Tongue (tissue), 1 donor: ENCODE measurements at regions not wholly inside any gene's neighbourhood (a gene's known extent, or its start where the extent isn't known, plus 50 kb on each side); places are given as distances from the start of the nearest gene placed in this dataset.
"Not testable (repeated sequence)": the region's sequence is repeated elsewhere in the genome, so short reads cannot be mapped to it uniquely, and the experiment has no call there.

ENCODE experiments used
- DNase-seq: peaks from one replicate; pipeline ENCODE4 v3.0.0-alpha.2; 2015

GRCh38 chrX:55981603-55982002, 250.6 kb upstream of the KLF8 start:
- DNase-seq, result no peak

DNA sequence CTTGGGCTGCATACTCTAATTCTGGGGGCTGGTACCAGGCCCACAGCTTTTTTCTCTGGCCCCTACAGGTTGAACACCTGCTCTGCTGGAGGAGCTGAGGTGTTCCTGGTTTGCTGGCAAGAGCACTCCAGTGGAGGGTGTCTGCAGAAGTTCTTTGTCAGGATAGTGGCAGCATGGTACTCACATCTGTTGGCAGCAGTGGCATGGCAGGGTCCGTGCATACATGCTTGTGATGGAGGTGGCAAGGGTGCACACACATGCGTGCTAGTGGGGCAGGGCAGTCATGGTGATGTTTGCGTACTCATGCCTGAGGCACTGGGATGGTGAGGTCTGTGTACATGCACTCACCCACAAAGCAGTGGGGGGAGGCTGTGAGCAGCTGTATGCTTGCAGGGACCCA, 235.5 kb upstream of the KLF8 start:
- no peak for DNase-seq

DNA sequence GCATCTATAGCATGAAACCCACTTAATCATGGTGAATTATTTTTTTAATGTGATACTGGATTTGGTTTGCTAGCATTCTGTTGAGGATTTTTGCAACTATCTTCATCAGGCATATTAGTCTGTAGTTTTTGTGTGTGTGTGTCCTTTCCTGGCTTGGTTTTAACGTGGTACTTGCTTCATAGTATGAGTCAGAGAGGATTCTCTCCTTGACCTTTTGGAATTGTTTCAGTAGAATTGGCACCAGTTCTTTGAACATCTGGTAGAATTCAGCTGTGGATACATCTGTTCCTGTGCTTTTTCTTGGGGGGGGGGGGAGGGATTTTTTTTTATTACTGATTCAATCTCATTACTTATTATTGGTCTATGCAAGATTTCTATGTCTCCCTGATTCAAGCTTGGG, 232.0 kb upstream of the KLF8 start:
- peak; percentile 17 for DNase-seq

DNA sequence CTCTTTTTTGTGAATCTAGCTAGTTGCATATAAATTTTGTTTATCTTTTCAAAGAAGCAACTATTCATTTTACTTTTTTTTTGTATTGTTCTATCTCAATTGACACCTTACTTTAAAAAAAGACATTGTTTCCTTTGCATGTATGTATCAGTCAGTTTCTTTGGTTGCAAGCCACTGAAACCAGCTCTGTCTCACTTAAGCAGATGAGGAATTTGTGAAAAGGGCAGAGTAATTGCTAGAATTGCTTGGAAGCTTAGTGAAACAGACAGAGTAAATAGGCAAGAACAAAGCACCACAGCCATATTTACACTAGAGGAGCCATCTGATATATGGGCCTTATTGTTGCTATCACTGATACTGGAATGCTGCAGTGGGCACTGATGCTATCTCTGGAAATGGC, 231.4 kb upstream of the KLF8 start:
- no peak for DNase-seq

- no peak for DNase-seq
These were observed 206.1 kb upstream of the KLF8 start for GRCh38 chrX:56025872-56026571.

DNA sequence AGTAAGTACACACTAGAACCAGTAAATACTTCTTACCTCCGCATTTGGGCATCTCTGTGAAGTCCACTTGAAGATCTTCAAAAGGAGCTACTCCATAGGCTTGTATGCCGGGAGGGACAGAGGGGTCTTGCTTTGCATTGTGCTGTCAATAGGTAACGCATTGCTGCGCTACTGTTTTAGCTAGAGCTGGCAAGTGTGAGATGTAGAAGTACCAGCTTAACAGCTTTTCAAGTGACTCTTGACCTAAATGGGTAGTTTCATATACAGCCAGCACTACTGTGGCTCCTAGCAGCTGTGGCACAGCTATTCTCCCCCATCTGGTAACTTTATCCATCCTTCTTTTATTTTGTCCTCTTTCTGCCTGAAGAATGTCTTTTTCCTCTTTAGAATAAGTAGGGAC, 205.3 kb upstream of the KLF8 start:
- no peak for DNase-seq

DNA sequence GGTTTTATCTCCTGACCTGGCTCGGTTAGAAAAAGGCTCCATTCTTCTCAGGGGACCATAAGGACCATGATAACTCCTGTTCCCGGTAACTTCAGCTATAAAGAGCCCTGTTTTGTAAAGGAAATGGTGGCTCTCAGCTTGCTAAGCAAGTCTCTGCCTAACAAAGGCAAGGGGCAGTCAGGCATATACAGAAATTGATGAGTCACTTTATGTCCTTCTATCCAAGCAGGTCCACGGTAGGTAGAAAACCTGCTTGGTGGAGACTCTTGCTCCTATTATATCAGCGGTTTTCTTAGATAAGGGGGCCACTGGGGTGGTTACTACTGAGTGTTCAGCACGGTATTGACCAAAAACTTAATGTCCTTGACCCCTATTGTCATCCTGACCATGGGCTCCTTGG, 203.0 kb upstream of the KLF8 start:
- DNase-seq, result no peak

DNA sequence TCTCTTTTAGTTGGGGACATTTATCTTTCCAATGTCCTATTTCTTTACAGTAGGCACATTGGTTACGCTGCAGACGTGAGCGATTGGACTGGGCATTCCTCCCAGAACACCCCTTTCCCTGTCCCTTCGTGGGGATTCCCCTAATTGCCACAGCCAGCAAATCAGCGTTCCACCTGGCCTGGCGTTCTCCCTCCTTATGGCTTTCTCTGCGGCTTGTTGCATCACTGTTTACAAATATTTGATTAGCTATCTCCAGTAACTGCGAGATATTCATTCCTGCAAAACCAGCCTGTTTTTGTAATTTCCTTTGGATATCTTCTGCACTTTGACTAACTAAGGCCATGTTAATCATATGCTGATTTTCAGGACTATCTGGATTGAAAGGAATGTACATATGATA, 202.5 kb upstream of the KLF8 start:
- no peak for DNase-seq

DNA sequence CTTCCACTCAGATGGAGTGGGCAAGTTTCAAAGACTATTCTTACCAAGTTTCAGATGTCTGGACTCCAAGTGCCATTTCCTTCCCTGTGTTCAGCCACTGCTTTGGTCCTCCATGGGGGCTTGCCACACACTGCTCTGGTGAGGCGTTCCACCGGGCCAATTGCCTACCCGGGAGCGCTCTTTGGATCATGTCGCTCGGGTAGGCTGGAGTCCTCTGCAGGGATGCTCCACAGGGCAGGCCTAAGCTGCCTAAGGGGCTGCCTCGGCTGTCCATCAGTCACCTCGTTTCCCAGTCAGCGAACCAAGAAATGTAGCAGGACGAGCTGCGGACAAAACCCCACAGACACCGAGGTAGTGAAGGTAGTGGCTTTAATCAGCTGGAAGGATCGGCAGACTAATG, 200.7 kb upstream of the KLF8 start:
- no peak for DNase-seq

- no peak for DNase-seq
These were observed 198.5 kb upstream of the KLF8 start for GRCh38 chrX:56033495-56034180.

DNA sequence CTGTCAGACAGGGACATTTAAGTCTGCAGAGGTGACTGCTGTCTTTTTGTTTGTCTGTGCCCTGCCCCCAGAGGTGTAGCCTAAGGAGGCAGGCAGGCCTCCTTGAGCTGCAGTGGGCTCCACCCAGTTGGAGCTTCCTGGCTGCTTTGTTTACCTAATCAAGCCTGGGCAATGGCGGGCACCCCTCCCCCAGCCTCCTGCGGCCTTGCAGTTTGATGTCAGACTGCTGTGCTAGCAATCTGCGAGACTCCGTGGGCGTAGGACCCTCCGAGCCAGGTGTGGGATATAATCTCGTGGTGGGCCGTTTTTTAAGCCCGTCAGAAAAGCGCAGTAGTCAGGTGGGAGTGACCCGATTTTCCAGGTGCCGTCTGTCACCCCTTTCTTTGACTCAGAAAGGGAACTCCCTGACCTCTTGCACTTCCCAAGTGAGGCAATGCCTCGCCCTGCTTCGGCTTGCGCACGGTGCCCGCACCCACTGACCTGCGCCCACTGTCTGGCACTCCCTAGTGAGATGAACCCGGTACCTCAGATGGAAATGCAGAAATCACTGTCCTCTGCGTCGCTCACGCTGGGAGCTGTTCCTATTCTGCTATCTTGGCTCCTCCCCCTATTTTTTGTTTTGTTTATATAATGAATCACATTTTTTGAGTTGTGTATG, 179.4 kb upstream of the KLF8 start:
- not testable (repeated sequence) for DNase-seq

- DNase-seq, result no peak
These were observed 174.8 kb upstream of the KLF8 start for GRCh38 chrX:56057325-56057724.

GRCh38 chrX:56066016-56066415, 166.1 kb upstream of the KLF8 start:
- DNase-seq, result no peak

GRCh38 chrX:56068274-56068758, 163.8 kb upstream of the KLF8 start:
- DNase-seq, result no peak

DNA sequence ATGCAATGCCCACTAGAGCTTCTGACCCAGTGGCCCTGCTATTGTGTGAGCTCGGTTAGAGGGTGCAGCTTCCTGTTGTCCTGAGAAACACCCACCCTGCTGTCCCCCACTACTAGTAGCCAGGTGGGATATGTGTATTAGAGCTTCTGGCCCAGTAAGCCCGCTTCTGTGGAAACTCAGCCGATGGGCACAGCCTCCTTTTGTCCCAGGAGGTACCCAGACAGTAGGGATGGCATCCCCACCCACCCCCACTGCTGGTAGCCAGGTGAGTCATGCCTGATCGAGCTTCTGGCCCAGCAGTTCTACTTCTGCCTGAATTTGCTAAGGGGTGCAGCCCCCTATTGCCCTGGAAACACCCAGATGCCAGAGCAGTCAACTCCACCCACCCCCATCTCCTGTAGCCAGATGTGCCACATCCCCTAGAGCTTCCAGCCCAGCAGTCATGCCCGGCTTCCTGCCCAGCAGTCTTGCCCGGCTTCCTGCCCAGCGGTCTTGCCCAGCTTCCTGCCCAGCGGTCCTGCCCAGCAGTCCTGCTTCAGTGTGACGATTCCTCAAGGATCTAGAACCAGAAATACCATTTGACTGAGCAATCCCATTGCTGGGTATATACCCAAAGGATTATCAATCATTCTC, 162.7 kb upstream of the KLF8 start:
- no peak for DNase-seq

- DNase-seq, result no peak
These were observed 142.8 kb upstream of the KLF8 start for GRCh38 chrX:56089376-56089775.

- DNase-seq, result no peak
These were observed 132.9 kb upstream of the KLF8 start for GRCh38 chrX:56099271-56099670.

DNA sequence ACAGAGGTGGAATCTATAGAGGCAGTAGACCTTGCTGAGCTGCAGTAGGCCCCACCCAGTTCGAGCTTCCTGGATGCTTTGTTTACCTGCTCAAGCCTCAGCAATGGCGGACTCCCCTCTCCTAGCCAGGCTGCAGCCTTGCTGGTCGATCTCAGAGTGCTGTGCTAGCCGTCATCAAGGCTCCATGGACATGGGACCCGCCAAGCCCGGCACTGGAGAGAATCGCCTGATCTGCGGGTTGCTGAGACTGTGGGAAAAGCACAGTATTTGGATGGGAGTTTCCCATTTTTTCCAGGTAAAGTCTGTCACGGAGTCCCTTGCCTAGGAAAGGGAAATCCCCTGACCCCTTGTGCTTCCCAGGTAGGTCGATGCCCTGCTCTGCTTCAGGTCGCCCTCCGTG, 124.8 kb upstream of the KLF8 start:
- DNase-seq, result no peak

DNA sequence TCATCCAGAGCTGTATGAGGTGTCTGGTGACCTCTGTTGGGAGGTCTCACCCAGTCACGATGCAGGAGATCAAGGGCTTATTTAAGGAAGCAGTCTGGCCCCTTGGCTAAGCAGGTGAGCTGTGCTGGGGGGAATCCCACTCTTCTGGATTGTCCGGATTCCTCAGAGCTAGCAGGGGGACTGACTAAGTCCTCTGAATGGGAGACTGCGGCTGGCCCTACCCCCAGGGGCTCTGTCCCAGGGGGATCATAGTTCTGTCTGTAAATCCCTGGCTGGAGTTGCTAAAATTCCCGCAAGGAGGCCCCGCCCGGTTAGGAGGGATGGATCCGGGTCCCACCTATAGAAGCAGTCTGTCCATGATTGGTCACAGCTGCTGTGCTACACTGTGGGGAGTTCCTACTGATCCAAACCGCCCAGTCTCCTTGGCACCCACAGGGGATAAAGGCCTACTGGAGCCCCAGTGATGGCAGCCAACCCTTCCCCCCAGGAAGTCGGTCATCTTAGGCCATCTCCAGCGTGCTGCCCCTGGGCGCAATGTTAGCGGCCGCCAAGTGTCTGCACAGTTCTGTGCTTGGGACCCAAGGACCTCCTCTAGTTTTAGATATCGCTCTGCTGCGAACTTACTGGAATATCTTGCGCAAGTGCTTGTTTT, 118.2 kb upstream of the KLF8 start:
- no peak for DNase-seq

GRCh38 chrX:56114437-56114787, 117.7 kb upstream of the KLF8 start:
- no peak for DNase-seq

DNA sequence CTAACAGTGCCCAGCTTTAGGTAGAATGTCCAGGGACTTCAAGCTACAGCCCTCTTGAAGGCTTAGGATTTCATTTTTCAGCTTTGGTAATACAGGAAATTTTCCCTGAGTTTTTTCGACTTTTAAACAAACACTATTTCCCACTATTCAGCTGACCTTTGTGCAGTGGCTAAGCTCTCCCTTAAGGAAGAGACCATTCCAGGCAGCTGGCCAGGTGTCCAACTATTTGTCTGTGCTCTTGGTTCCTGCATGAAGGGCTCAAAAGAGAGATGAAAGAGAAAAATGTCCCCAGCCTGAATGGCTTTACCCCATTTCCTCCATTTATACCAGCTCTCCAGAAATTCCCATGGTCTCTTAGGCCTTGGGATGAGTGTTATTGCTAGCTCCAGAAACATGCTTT, 111.9 kb upstream of the KLF8 start:
- no peak for DNase-seq

GRCh38 chrX:56125946-56126345, 106.2 kb upstream of the KLF8 start:
- no peak for DNase-seq

DNA sequence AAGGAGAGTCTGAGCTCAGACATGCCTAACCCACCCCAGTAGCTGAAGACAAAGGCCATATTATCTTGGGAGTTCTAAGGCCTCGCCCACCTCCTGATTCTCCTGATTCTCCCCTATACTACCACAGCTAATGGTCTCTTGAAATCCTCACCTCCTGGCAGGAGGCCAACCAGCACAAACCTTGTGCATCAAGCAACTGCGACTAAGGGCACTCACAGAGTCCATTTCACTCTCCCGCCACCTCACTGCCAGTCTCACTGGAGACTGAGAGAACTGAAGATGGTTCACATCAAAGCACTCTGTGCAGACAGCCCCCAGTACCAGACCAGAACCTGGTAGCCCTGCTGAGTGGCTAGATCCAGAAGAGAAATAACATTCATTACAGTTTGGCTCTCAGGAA, 102.1 kb upstream of the KLF8 start:
- DNase-seq, result no peak
